Nephron progenitor cell (in vitro differentiated cells): ENCODE measurements at regions not wholly inside any gene's neighbourhood (a gene's known extent, or its start where the extent isn't known, plus 50 kb on each side); places are given as distances from the start of the nearest gene placed in this dataset.

Source experiments
- DNase-seq: peaks from one replicate; pipeline ENCODE4 v3.0.0; 2021
- H3K27ac Mint-ChIP-seq: 2 replicates; pipeline ENCODE4 v1.8.0; 2021; ENCODE audit warnings: mild to moderate bottlenecking, moderate library complexity, mixed read lengths
- H3K27me3 Mint-ChIP-seq: 2 replicates; pipeline ENCODE4 v1.8.0; 2021; ENCODE audit warnings: mild to moderate bottlenecking, low read depth, mixed read lengths; ENCODE audit not compliant: poor library complexity
- H3K36me3 Mint-ChIP-seq: 2 replicates; pipeline ENCODE4 v1.8.0; 2021; ENCODE audit warnings: low read depth, mixed read lengths
- H3K4me1 Mint-ChIP-seq: 2 replicates; pipeline ENCODE4 v1.8.0; 2021; ENCODE audit warnings: mixed read lengths
- H3K4me3 Mint-ChIP-seq: 2 replicates; pipeline ENCODE4 v1.8.0; 2021; ENCODE audit warnings: mild to moderate bottlenecking, moderate library complexity, mixed read lengths
- H3K9me3 Mint-ChIP-seq: 2 replicates; pipeline ENCODE4 v1.8.0; 2021; ENCODE audit warnings: mild to moderate bottlenecking, moderate library complexity, mixed read lengths
- CTCF ChIP-seq: fragments of 200-600 bp; sonication (generic); IDR thresholded peaks from 2 replicates; pipeline ENCODE4 v1.5.0; 2021; ENCODE audit warnings: antibody characterized with exemption

- Mint-ChIP-seq H3K9me3 (no peaks in the 10 kb centered on the region), H3K27ac (no peak overlapping the region)
- DNase-seq = no peak
These were observed 84.8 kb downstream of the ENGASE start for GRCh38 chr17:79159471-79159870.

GRCh38 chr17:79156463-79157095, 82.0 kb downstream of the ENGASE start:
- H3K9me3 Mint-ChIP-seq = no peaks in the 10 kb centered on the region
- no peaks in the 10 kb centered on the region for H3K36me3 Mint-ChIP-seq
- DNase-seq = no peak
- H3K27ac Mint-ChIP-seq = peak overlapping the region; percentile 48
- peaks cover 44% of the 10 kb centered on the region for H3K4me1 Mint-ChIP-seq
- H3K27me3 Mint-ChIP-seq = peaks cover 15% of the 10 kb centered on the region
- no peak for TF ChIP-seq CTCF
- no peak overlapping the region for H3K4me3 Mint-ChIP-seq

More at GRCh38 chr17:79159471-79159870, 84.8 kb downstream of the ENGASE start:
- no peak overlapping the region for H3K4me3 Mint-ChIP-seq
- H3K36me3 Mint-ChIP-seq = no peaks in the 10 kb centered on the region
- H3K4me1 Mint-ChIP-seq = peaks cover 45% of the 10 kb centered on the region
- TF ChIP-seq CTCF = no peak
- peaks cover 9% of the 10 kb centered on the region for H3K27me3 Mint-ChIP-seq

GRCh38 chr17:79155701-79156100, 81.1 kb downstream of the ENGASE start:
- no peaks in the 10 kb centered on the region for H3K36me3 Mint-ChIP-seq
- H3K27ac Mint-ChIP-seq = no peak overlapping the region
- no peak for DNase-seq
- H3K27me3 Mint-ChIP-seq = peaks cover 15% of the 10 kb centered on the region
- no peak for TF ChIP-seq CTCF
- no peak overlapping the region for H3K4me3 Mint-ChIP-seq
- H3K4me1 Mint-ChIP-seq = peaks cover 41% of the 10 kb centered on the region
- H3K9me3 Mint-ChIP-seq = no peaks in the 10 kb centered on the region

GRCh38 chr17:79154951-79155585, 80.4 kb downstream of the ENGASE start:
- TF ChIP-seq CTCF = no peak
- H3K27ac Mint-ChIP-seq = no peak overlapping the region
- peaks cover 40% of the 10 kb centered on the region for H3K4me1 Mint-ChIP-seq
- H3K36me3 Mint-ChIP-seq = no peaks in the 10 kb centered on the region
- no peak overlapping the region for H3K4me3 Mint-ChIP-seq
- H3K9me3 Mint-ChIP-seq = no peaks in the 10 kb centered on the region
- DNase-seq = no peak
- H3K27me3 Mint-ChIP-seq = peaks cover 14% of the 10 kb centered on the region

- Mint-ChIP-seq H3K4me3 (no peak overlapping the region), H3K27ac (no peak overlapping the region), H3K36me3 (no peaks in the 10 kb centered on the region), H3K27me3 (peaks cover 8% of the 10 kb centered on the region), H3K9me3 (no peaks in the 10 kb centered on the region), H3K4me1 (peaks cover 35% of the 10 kb centered on the region)
- no peak for TF ChIP-seq CTCF
- DNase-seq = no peak
These were observed 79.8 kb downstream of the ENGASE start for GRCh38 chr17:79154446-79154845.
